Spleen (tissue), 7 donors: ENCODE measurements at regions not wholly inside any gene's neighbourhood (a gene's known extent, or its start where the extent isn't known, plus 50 kb on each side); places are given as distances from the start of the nearest gene placed in this dataset.

Source experiments
- POLR2AphosphoS5 ChIP-seq, 3 donors: sonication (generic); formaldehyde crosslinking; IDR thresholded peaks; one replicate each; pipeline ENCODE4 v1.5.1; 2017; ENCODE audit warnings: antibody characterized with exemption in 3 of 3
- TF ChIP-seq, protein P1 (sequence below), 11 experiments: fragments of 200-600 bp in 7 of 11; fragments of 450-650 bp in 4 of 11; sonication (generic) in 4 of 11; IDR thresholded peaks in 8 of 11; conservative IDR thresholded peaks in 3 of 11; 1 replicate in 7 of 11; 2 replicates in 4 of 11; pipeline versions ENCODE4 v1.4.0 to v1.8.0; 2016 to 2021; ENCODE audit warnings: antibody characterized with exemption in 11 of 11, inconsistent platforms in 4 of 11, mild to moderate bottlenecking in 1 of 11
- donor health status: DM: no; HTN: no; CAD: no; lungs with moderate emphysema.
- donor health status: DM: no; HTN: no; CAD: no.
- donor health status: DM: no; HTN: no; CAD: no.

- TF ChIP-seq, protein P1, sequence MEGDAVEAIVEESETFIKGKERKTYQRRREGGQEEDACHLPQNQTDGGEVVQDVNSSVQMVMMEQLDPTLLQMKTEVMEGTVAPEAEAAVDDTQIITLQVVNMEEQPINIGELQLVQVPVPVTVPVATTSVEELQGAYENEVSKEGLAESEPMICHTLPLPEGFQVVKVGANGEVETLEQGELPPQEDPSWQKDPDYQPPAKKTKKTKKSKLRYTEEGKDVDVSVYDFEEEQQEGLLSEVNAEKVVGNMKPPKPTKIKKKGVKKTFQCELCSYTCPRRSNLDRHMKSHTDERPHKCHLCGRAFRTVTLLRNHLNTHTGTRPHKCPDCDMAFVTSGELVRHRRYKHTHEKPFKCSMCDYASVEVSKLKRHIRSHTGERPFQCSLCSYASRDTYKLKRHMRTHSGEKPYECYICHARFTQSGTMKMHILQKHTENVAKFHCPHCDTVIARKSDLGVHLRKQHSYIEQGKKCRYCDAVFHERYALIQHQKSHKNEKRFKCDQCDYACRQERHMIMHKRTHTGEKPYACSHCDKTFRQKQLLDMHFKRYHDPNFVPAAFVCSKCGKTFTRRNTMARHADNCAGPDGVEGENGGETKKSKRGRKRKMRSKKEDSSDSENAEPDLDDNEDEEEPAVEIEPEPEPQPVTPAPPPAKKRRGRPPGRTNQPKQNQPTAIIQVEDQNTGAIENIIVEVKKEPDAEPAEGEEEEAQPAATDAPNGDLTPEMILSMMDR (IDR thresholded peaks at IDR 0.05 in 8 of 11, conservative IDR thresholded peaks at IDR 0.05 in 3 of 11): no peak
- no peak for TF ChIP-seq POLR2AphosphoS5 (IDR thresholded peaks at IDR 0.05)
These were observed 574.8 kb upstream of the C16orf82 start for GRCh38 chr16:26491962-26492361.
